HG03469 (cell line): ENCODE measurements at regions not wholly inside any gene's neighbourhood (a gene's known extent, or its start where the extent isn't known, plus 50 kb on each side); places are given as distances from the start of the nearest gene placed in this dataset.

ENCODE experiments used
- ATAC-seq: cut with Tn5 transposase; IDR thresholded peaks from one replicate; pipeline ENCODE4 v1.9.1; 2021; ENCODE audit warnings: mild to moderate bottlenecking, moderate library complexity, moderate number of reproducible peaks; ENCODE audit not compliant: unreplicated experiment

DNA sequence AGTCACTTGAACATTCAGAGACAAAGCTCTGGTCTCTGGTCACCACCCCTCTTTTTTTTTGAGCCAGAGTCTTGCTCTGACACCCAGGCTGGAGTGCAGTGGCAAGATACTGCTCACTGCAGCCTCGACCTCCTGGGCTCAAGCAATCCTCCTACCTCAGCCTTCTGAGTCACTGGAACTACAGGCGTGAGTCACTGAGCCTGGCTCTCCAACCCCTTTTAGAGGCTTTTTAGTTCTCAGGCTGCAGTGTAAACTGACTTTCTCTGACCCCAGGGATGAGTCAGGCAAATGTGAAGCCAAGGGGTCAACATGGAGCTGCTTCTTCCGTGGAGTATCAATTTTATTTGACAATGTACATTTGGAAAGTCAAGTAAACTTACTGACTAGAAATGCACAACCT, 229.2 kb downstream of the PTTG2 start:
- ATAC-seq, result no peak

DNA sequence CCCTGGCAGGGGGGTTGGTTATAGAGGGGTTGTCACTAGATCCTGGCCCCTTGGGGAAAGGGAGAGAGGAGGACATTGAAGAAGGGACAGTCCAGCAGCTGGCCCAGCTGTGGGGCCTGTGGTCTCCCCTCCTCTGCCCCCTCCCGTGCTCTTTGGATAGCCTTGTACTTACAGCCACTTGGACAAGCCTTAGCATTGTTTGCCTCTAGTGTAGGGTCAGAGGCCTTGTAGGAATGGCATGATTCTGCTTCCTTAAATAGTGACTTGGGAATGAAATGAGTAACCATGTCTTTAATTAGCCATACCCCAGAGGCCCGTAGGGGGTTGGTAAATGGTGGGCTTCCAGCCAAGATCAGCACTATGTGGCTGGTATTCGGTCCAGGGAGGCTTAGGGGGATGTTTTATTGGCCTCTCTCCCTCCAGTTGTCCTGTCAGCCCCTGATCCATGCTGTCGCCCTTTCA, 230.6 kb downstream of the PTTG2 start:
- ATAC-seq, result no peak

DNA sequence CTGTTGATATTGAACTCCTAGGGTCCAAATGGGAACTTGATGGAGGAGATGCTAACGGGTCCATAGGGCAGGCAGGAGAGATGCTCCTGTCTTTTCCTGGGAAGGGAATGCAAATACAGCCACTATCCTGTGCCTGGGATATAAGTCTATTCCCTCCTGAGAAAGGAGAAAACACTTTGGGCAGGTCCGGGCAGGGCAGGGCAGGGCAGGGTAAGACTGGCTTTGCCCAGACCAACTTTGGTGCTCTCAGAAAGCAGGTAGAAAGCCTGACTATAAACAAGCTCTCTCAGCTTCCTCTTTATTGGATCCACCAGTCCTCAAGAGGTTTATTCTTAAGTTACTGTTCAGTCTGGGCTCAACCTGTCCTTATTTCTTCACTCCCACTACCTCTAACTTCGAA, 232.3 kb downstream of the PTTG2 start:
- ATAC-seq, result no peak

DNA sequence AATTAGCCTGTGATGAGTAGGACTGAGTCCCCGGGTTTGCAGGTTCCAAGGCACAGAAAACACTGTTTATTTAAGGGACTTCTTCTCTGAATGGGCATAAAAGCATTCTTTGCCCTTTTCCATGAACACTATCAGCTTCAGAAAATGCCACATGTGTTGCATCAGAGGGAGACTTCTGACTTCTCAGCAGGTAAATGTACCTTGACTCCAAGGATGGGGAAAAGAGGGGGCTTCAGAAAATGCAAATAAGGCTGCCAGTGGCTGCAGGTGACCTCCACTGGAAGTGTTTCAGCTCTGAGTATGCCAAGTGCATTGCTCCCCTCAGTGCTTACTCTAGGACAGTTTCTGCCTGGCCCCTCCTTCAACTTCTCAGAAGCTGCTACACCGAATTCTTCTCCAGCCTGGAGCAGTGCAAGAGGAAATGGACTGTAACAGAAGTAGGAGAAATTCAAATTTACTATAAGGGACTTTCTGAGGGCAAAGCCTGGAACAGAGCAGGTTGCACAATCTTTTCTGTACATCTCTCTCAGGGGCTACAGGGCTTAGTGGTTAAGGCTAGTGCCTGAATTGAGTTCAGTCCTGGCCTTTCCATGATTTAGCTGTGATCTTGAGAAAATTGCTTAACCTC, 233.2 kb downstream of the PTTG2 start:
- ATAC-seq, result no peak

DNA sequence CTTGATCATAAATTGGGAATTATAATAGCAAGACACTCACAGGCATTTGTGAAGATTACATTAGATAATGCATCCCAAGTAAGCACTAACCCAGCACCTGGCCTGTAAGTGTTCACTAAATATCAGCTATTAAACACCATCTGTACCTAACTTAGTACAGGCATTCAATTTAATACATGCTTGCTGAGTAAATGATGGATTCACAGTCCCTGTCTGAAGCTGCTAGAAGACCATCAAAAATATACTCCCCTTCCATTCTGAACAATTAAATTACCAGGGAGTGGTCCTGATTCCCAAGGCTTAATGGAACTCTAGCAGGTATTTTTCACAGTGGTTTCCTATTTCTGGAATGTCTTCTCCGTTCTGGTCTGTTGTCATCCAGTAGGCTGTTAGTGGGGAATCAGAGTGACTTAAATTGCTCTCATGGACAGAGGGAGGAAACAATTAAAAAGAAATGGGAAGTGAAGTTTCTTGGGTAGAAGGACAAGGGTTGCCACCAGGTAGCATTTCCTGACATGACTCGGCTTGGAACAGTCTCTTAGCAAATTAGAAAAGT, 233.9 kb downstream of the PTTG2 start:
- no peak for ATAC-seq

DNA sequence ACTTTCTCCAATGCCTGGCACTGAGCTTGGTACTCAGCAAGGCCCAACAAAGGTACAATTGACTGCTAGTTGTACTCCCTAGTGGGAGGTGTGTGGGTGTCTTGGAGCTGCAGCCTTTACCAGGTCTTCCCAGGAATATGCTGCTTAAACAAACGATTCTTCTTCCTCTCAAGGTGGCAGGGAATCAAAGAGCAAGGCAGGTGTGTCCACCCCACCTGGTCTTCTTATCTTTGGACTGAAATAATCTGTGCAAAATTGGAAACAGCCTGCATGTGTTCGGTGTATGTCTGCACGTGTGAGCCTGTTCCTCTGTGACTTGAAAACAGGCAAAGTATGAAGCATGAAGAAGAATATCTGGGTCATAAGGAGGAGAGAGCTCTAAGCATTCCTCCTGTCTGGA, 235.3 kb downstream of the PTTG2 start:
- ATAC-seq, result no peak

DNA sequence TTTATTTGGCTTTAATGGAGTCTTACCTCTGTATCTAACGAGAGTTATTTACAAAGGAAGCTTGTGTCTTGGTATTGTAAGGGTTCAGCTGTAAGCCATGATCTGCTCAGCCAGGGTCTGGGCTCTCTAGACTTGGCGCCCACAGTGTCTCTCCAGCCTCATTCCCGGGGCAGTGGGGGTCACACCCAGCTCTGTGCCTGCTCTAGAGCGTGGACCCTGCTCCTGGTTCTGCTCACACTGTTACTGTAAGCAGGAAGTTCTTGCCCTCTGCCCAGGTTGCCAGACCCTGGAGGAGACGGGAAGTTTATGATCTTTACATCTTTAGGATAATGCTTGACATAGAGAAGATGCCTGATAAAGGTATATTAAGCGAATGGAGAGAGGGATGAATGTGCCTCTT, 235.7 kb downstream of the PTTG2 start:
- no peak for ATAC-seq

DNA sequence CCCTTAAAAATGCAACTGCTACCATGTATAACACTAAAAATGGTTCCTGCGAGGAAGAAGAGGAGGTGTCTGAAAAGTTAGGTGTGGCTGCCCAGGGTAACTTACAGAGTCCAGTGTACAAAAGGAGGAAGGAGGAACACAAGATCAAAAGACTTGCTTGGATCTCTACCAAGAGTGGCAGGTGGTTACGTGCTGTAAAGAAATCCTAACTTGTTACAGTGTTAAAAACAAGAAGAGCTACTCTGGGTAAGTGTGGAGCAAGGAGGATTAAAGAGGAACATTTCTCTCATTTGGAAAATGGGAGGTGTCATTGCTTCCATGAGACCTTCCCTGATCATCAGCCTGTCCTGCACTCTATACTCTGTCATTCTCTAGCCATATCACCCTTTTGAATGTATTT, 242.0 kb downstream of the PTTG2 start:
- ATAC-seq, result no peak

DNA sequence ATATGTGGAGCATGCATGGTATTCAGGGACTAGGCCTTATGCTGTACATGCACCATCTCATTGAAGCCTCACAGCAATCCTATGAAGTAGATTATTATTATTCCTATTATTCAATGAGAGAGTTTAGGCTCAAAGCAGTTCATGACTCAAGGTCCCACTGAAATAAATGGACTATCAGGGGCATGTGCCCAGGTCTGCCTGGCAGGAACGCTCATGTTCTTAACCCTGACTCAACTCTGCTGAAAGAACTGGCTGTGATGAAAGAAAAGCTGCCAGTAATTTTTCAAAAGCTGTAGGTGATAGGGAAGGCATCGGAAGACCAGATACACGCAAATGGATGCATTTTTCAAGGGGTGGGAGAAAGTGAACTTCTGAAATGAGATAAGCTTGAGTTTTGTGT, 243.4 kb downstream of the PTTG2 start:
- ATAC-seq, result no peak

DNA sequence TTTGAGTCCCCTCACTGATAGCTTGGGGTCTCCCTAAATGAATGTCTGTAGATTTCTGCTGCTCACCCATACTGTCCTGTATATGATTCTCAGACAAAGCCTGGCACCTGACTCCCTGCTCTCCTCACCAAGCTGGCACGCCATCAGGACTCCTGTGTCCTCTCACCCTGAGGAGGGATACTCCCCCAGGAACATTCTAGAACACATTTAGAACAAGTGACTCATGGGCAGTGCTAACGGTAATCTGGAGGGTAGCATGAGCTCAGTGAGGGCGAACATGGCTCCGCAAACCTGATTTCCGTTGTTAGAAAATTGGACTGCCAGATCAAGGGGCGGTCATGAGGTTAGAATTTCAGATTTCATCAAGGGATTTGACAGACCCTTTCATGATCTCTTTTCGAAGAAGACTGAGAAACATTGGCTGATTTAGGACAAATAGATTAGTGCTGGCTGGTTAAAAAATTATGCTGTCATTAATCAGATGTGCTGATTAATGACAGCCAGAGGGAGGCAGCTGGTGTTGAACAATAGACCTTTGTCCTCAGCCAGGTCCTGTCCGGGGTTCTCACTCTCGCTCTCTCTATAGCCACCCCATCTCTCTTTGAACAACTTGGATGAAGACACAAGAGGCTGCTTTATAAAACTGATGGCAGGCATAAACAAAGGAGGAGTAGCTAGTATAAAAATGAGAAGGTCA, 244.3 kb downstream of the PTTG2 start:
- ATAC-seq, result no peak

DNA sequence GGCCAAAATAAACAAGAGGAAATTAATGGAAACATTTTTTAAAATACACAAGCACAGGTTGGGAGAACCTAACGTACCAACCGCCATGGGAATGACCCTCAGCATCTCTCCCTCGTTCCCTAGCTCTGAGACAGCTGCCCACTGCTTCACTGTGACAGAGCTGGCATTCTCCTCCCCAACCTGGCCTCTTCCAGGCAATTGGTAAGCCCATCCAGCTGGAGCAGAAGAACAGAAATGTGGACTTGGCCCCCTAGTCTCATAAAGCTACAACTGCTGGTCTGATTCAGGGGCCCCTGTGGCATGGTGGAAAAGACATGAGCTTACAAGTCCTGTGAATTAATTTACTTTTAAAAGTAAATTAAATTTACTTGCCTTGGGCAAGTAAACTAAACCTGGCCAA, 245.1 kb downstream of the PTTG2 start:
- ATAC-seq, result no peak

DNA sequence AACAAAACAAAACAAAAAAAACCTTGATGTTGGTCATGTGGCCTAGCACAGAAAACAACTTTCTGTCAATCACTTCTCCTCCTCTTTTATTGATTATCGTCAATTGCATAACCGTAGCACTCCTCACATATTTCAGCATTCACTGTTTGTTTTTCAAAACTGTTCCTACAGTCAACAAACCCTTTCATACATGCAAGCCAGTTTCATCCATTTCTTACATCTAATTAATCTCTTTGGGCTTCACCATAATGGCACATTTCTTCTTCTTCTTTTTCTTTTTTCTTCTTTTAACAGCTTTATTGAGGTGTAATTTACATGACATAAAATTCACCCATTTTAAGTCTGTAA, 246.9 kb downstream of the PTTG2 start:
- no peak for ATAC-seq

DNA sequence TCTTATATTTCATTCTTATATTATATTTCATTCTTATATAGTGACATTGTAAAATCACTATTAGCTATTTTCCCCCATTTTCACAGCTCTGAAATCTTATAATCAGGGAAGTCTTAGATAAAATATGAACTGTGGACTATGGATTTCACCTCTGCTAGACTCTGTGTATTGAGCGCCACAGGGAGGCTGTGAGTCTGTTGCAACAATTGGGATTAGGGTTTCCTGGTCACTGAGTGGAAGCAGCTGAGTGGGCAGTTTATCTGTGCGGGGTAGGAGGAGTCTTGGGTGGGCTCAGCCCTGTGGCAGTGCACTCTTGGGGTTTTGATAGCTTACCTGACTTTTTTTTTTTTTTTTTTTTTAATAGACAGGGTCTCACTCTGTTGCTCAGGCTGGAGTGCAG, 249.5 kb downstream of the PTTG2 start:
- no peak for ATAC-seq

DNA sequence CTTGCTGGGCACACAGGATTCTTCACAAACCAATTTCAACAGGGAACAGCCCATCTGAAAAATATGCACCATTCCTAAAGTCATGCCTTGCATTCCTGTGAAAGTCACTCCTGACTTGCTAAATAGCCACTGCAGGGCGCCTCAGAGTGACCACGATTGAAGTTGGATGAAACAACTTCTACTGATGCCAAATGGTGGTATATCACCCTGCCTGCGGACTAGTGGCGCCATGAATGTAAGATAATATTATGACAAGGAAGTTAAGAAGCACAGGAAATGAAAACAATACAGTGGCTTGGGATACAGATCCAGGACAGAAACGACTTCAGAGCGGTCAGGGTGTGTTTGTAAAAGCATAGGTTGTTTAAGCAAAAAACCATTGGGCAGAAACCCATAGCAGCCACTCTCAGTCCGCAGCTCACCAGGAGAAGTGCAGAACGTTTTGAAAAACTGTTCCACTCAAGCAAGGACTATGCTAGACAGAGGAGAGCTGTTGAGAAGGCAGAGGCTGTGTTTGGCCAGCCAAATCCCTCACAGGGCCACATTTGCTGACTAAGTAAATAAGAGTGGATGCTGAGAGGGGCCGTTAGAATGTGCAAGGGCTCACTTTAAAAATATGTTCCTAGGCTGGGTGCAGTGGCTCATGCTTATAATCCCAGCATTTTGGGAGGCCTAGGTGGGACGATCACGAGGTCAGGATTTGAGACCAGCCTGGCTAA, 250.4 kb downstream of the PTTG2 start:
- no peak for ATAC-seq

DNA sequence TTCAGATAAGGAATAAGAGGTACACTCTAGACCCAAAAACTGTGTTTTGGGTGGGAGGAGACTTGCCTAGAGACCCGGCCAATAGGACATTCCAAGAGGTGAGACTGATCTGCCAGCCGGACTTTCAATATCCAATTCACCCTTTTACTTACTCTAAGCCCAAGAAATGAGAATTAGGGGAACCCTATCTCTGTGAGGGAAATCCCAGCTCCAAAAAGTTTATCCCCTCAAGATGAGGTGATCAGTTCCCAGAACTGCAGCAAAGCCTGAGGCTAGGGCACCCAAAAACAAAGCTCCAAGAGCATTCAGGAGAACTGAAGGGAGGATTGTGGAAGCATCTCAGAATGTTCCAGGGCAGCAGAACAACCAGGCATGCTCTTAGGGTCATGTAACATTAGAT, 251.7 kb downstream of the PTTG2 start:
- no peak for ATAC-seq

DNA sequence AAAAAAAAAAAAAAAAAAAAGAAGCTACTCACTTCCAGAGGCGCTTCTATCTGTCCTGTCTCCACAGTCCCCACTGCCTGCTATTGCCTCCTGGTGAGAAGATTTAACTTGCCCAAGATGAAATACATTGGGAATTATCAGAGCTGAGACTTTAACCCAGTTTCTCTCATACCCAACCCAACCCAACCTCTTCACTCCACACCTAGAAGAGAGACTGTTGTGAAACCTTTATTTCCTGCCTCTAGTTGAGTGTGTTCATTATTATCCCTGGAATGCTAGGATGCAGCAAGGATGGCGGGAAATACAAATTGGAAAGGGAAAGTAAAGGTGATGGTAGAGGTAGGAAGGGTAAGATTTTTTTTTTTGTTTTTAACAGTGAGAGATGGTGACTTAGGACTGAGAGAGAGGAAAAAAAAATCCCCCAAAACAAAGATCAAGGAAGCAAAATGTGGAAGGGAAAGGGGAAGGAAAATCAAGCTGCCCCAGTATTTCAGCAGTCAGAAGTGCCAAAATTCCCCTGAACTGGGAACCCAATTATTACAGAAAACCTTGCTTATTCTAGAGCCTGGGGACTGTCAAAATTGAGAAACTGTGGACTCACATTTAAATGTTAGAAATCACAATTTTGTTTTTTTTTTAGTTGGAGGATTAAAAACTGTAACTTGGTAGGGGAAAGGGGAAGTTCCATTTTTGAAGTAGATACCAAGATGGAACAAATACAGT, 253.0 kb downstream of the PTTG2 start:
- no peak for ATAC-seq

DNA sequence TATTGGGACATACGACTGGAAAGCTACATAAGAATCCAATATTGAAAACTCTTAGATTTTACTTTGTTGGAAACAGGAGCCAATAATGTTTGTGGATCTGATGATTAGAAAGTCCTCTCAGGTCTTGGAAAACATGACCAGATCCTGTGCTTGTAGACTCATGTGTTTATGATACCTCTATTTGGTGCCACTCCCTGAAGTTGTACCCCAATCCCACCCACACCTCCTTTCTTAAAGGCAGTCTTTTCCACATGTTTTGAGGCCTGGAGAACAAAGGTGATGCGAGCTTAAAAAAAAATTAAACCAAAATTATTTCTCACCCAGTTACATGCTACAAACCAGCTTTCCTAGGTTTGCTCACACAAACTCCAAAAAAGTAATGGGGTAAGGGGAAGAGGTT, 262.7 kb downstream of the PTTG2 start:
- ATAC-seq, result no peak

DNA sequence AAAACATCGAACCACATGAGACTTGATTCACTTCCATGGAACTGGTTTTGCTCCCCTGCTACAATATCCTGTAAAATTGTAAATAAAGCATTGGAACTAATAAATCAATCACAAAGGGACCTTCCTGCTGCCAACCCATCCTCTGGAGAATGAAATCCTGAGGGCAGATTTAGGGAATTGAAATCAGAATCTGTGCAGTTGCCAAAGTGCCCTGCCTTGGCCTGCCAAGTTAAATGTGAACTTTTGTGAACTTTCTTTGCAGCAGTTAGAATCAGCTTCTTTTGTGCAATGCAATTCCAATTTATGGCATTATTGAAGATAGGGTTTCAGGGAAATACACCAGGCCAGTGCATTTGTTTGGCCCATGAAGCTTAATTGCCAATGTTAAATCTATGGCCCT, 263.1 kb downstream of the PTTG2 start:
- no peak for ATAC-seq

DNA sequence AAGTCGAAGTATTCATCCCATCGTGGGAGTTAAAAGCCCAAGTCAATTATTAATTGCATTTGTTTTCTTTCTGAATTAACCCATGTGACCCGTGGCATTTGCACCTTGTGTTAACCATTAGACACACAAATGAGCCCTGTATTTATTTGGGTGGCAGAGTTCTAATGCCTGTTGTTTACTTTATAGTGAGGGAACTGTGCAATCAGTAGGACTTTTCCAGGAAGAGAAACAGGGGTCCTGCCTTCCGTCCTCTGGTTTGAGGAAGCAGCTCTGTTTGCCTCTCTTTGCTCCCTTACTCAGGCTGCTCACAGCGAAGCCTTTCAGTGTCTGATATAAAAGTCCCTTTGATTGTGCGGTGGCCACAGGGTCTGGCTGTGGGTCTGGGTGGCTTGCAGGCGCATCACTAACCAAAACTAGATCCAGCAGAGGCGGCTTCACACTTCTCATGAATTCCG, 263.6 kb downstream of the PTTG2 start:
- no peak for ATAC-seq

DNA sequence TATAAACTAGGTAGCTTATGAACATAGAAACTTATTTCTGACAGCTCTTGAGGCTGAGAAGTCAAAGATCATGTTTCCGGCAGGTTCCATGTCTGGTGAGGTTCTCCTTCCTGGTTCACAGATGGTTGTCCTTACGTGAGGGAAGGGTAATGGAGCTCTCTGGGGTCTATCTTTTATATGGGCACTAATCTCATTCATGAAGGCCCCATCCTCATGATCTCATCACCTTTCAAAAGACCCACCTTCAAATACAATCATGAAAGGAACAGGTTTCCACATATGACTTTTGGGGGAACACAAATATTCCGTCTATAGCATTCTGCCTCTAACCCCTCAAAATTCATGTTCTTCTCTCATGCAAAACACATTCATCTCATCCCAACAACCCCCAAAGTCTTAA, 264.7 kb downstream of the PTTG2 start:
- no peak for ATAC-seq

DNA sequence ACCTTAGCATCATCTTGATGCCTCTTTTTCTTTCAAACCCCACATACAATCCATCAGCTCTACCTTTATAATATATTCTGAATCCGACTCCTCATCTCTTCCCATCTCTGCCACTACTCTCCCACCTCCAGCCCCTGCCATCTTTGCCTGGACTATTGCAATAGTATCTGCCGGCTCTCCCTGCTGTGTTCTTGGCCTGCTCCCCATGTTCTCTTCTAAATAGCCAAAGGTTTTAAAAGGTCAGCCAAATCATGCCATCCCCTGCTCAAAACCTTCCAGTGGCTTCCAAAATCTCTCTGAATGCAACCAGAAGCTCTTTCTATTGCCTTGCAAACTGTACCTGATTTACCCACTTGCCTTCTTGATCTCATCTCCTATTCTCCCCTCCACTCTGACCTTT, 266.0 kb downstream of the PTTG2 start:
- no peak for ATAC-seq
